ENCODE measurements at regions not wholly inside any gene's neighbourhood (a gene's known extent, or its start where the extent isn't known, plus 50 kb on each side); places are given as distances from the start of the nearest gene placed in this dataset.

DNA sequence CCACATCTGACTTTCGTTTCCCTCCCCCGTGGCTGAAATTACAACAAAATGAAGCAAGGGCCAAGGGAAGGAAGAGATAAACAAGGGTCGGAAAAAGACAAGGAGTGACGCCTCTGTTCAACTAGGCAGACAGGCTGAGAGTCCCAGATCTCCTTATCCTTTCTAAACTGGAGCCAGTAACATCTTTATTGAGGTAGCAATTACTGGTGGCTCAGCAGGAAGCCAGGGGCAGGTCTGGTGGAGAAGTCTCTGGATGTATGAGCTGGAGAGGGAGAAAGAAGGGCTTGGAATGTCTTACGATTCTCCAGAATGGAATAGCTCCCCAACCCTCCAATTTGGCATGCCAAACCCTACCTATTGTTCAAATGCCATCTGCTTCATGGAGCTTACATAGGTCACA lies 190.8 kb upstream of the BRINP1 start:
- TF ChIP-seq CREB1 (CRISPR knock-in tag; IDR thresholded peaks at IDR 0.05): no peak
- no peak for TF ChIP-seq ESRRA (CRISPR knock-in tag; IDR thresholded peaks at IDR 0.05; ENCODE audit: borderline replicate concordance)
